CD14-positive monocyte (primary cell): ENCODE measurements at regions not wholly inside any gene's neighbourhood (a gene's known extent, or its start where the extent isn't known, plus 50 kb on each side); places are given as distances from the start of the nearest gene placed in this dataset.

Experiments
- DNase-seq, 3 donors: peaks; one replicate each; pipeline ENCODE4 v3.0.0-alpha.2; 2011 to 2022
- H2AFZ ChIP-seq: 2 replicates; pipeline ENCODE4 v1.6.0; 2012; ENCODE audit warnings: mild to moderate bottlenecking, low read depth, low read length, inconsistent platforms; ENCODE audit not compliant: insufficient read depth, poor library complexity, severe bottlenecking
- H3K27ac ChIP-seq, 2 donors: 1 replicate in 1 of 2; 2 replicates in 1 of 2; pipeline ENCODE4 v1.5.1; 2012 to 2013; ENCODE audit warnings: low read length in 2 of 2, control low read depth in 1 of 2, inconsistent platforms in 1 of 2, low read depth in 1 of 2, mild to moderate bottlenecking in 1 of 2
- H3K27me3 ChIP-seq, 2 donors: one replicate each; pipeline versions ENCODE4 v1.6.0 to v1.6.1; 2011 to 2013; ENCODE audit warnings: low read length in 2 of 2; ENCODE audit not compliant: control insufficient read depth in 2 of 2, insufficient read depth in 2 of 2
- H3K36me3 ChIP-seq, 2 donors: replicated peaks in 1 of 2; 1 replicate in 1 of 2; 2 replicates in 1 of 2; pipeline versions ENCODE4 v1.5.1 to v1.6.1; 2012 to 2013; ENCODE audit warnings: low read length in 2 of 2, control low read depth in 1 of 2, inconsistent platforms in 1 of 2, mild to moderate bottlenecking in 1 of 2; ENCODE audit not compliant: insufficient read depth in 2 of 2, control insufficient read depth in 1 of 2
- H3K4me1 ChIP-seq, 2 donors: 1 replicate in 1 of 2; 2 replicates in 1 of 2; pipeline versions ENCODE4 v1.5.1 to v1.6.1; 2012 to 2013; ENCODE audit warnings: low read length in 2 of 2, control low read depth in 1 of 2, inconsistent platforms in 1 of 2, mild to moderate bottlenecking in 1 of 2, moderate library complexity in 1 of 2; ENCODE audit not compliant: insufficient read depth in 2 of 2, control insufficient read depth in 1 of 2
- H3K4me2 ChIP-seq: replicated peaks from 2 replicates; pipeline ENCODE3; 2012; ENCODE audit warnings: low read length, moderate library complexity, mild to moderate bottlenecking; ENCODE audit not compliant: poor library complexity, severe bottlenecking; ENCODE audit errors: extremely low read depth
- H3K4me3 ChIP-seq, 3 experiments: fragments of 200-600 bp in 1 of 3; sonication (generic) in 1 of 3; replicated peaks in 1 of 3; 1 replicate in 2 of 3; 2 replicates in 1 of 3; pipeline ENCODE4 v1.5.1; 2011 to 2013; ENCODE audit warnings: low read length in 3 of 3, mild to moderate bottlenecking in 3 of 3, control low read depth in 2 of 3, low read depth in 2 of 3, inconsistent platforms in 1 of 3, moderate library complexity in 1 of 3
- H3K79me2 ChIP-seq: 2 replicates; pipeline ENCODE4 v1.6.0; 2012; ENCODE audit warnings: mild to moderate bottlenecking, control low read depth, inconsistent platforms, low read length, moderate library complexity; ENCODE audit not compliant: insufficient read depth
- H3K9ac ChIP-seq: 2 replicates; pipeline ENCODE4 v1.6.0; 2017; ENCODE audit warnings: low read length, mild to moderate bottlenecking; ENCODE audit not compliant: insufficient read depth, poor library complexity, severe bottlenecking
- H3K9me3 ChIP-seq, 2 donors: replicated peaks in 1 of 2; 1 replicate in 1 of 2; 2 replicates in 1 of 2; pipeline versions ENCODE4 v1.5.1 to v1.6.1; 2012 to 2013; ENCODE audit warnings: low read length in 2 of 2, control low read depth in 1 of 2; ENCODE audit not compliant: control insufficient read depth in 1 of 2, insufficient read depth in 1 of 2
- H4K20me1 ChIP-seq: 2 replicates; pipeline ENCODE4 v1.6.0; 2012; ENCODE audit warnings: mild to moderate bottlenecking, low read length, control low read depth, moderate library complexity; ENCODE audit not compliant: insufficient read depth
- H3K27ac Mint-ChIP-seq, 7 donors: one replicate each; pipeline ENCODE4 v1.8.0; 2020; ENCODE audit warnings: mild to moderate bottlenecking in 7 of 7, mixed read lengths in 7 of 7, moderate library complexity in 6 of 7, inconsistent platforms in 2 of 7
- H3K27me3 Mint-ChIP-seq, 3 donors: one replicate each; pipeline ENCODE4 v1.8.0; 2021 to 2022; ENCODE audit warnings: low read depth in 3 of 3, mild to moderate bottlenecking in 3 of 3, mixed read lengths in 3 of 3, moderate library complexity in 3 of 3, inconsistent platforms in 1 of 3
- H3K36me3 Mint-ChIP-seq, 2 donors: one replicate each; pipeline ENCODE4 v1.8.0; 2020; ENCODE audit warnings: mixed read lengths in 2 of 2, inconsistent platforms in 1 of 2, mild to moderate bottlenecking in 1 of 2
- H3K4me1 Mint-ChIP-seq: one replicate; pipeline ENCODE4 v1.8.0; 2020; ENCODE audit warnings: mild to moderate bottlenecking, mixed read lengths
- H3K4me3 Mint-ChIP-seq, 2 donors: one replicate each; pipeline ENCODE4 v1.8.0; 2020; ENCODE audit warnings: mild to moderate bottlenecking in 2 of 2, mixed read lengths in 2 of 2, moderate library complexity in 1 of 2
- H3K9me3 Mint-ChIP-seq, 7 donors: one replicate each; pipeline ENCODE4 v1.8.0; 2020 to 2022; ENCODE audit warnings: mixed read lengths in 7 of 7, mild to moderate bottlenecking in 6 of 7, moderate library complexity in 6 of 7, inconsistent platforms in 2 of 7
- CTCF ChIP-seq: fragments of 200-600 bp; IDR thresholded peaks from one replicate; pipeline ENCODE4 v1.8.0; 2022; ENCODE audit warnings: antibody characterized with exemption, mild to moderate bottlenecking
- WGBS: methylation state at CpG from one replicate; pipeline ENCODE4 v1.1.5; 2013; ENCODE audit warnings: missing lambda C conversion rate; ENCODE audit not compliant: insufficient coverage; 5-methylcytosine and 5-hydroxymethylcytosine counted together
- intact Hi-C, 2 donors: fragments of 100-400 bp; cut with micrococcal nuclease; formaldehyde crosslinking; loops; one replicate each; pipeline versions ENCODE4 v1.15.0 to v1.15.1; 2023

- Histone ChIP-seq H3K9me3 (no peaks in the 10 kb centered on the region), H4K20me1 (no peaks in the 10 kb centered on the region), H3K27me3 (no peaks in the 10 kb centered on the region), H3K36me3 (no peaks in the 10 kb centered on the region), H2AFZ (no peak overlapping the region), H3K27ac (no peak overlapping the region), H3K79me2 (no peaks in the 10 kb centered on the region), H3K4me2 (no peak overlapping the region), H3K4me3 (no peak overlapping the region), H3K9ac (no peak overlapping the region), H3K4me1 (no peaks in the 10 kb centered on the region)
- no peak for DNase-seq
- peaks cover 0 to 3% (median 0%) of the 10 kb centered on the region in 7 donors for H3K9me3 Mint-ChIP-seq
- no peak for TF ChIP-seq CTCF
- H3K27ac Mint-ChIP-seq: no peak overlapping the region
- no peaks in the 10 kb centered on the region for H3K36me3 Mint-ChIP-seq
- H3K4me1 Mint-ChIP-seq: no peaks in the 10 kb centered on the region
- no peak overlapping the region for H3K4me3 Mint-ChIP-seq
- intact Hi-C loops: no loop called here
- H3K27me3 Mint-ChIP-seq: no peaks in the 10 kb centered on the region
These were observed 419.1 kb upstream of the BOD1L1 start for GRCh38 chr4:14046642-14047041.

- no peaks in the 10 kb centered on the region for H3K4me1 ChIP-seq
These were observed 420.3 kb upstream of the BOD1L1 start for GRCh38 chr4:14047840-14048239.

More at GRCh38 chr4:14047840-14048239, 420.3 kb upstream of the BOD1L1 start:
- H3K27me3 Mint-ChIP-seq: no peaks in the 10 kb centered on the region
- peaks cover 0 to 3% (median 0%) of the 10 kb centered on the region in 7 donors for H3K9me3 Mint-ChIP-seq
- no CpG with 5 or more reads among the region's 1 CpG for WGBS
- Histone ChIP-seq H3K79me2 (no peaks in the 10 kb centered on the region), H4K20me1 (no peaks in the 10 kb centered on the region), H3K36me3 (no peaks in the 10 kb centered on the region), H3K9me3 (no peaks in the 10 kb centered on the region), H2AFZ (no peak overlapping the region), H3K27ac (no peak overlapping the region), H3K9ac (no peak overlapping the region), H3K4me2 (no peak overlapping the region), H3K27me3 (no peaks in the 10 kb centered on the region), H3K4me3 (no peak overlapping the region)
- no peaks in the 10 kb centered on the region for H3K36me3 Mint-ChIP-seq
- intact Hi-C loops: no loop called here
- no peak overlapping the region for H3K27ac Mint-ChIP-seq
- no peak overlapping the region for H3K4me3 Mint-ChIP-seq
- no peak for TF ChIP-seq CTCF
- H3K4me1 Mint-ChIP-seq: no peaks in the 10 kb centered on the region
- DNase-seq: no peak
